ENCODE measurements at regions not wholly inside any gene's neighbourhood (a gene's known extent, or its start where the extent isn't known, plus 50 kb on each side); places are given as distances from the start of the nearest gene placed in this dataset.

- Histone ChIP-seq H2BK120ac (ENCODE audit: low read depth, low read length) (no peak overlapping the region), H3K9me3 (ENCODE audit: control insufficient read depth, low read length) (no peaks in the 10 kb centered on the region), H3K27ac (ENCODE audit: low read length, poor library complexity, severe bottlenecking) (no peak overlapping the region), H3K4ac (ENCODE audit: low read depth in 1 of 2, low read length in 2 of 2) (no peak overlapping the region), H3K18ac (ENCODE audit: low read depth in 1 of 2, low read length in 2 of 2) (no peak overlapping the region), H2BK15ac (ENCODE audit: low read depth, poor library complexity, severe bottlenecking) (no peak overlapping the region), H3K14ac (ENCODE audit: low read length in 2 of 2) (no peak overlapping the region), H3K27me3 (ENCODE audit: control insufficient read depth in 1 of 2, insufficient read depth in 1 of 2, low read length in 2 of 2) (no peaks in the 10 kb centered on the region), H2AFZ (ENCODE audit: low read depth, low read length) (no peak overlapping the region), H3K4me2 (ENCODE audit: low read length, poor library complexity, severe bottlenecking) (no peak overlapping the region), H4K8ac (ENCODE audit: low read length) (no peak overlapping the region), H4K91ac (ENCODE audit: low read length) (no peak overlapping the region), H3K36me3 (ENCODE audit: control insufficient read depth in 1 of 2, insufficient read depth in 2 of 2, low read depth in 1 of 2, low read length in 2 of 2) (no peaks in the 10 kb centered on the region), H2BK12ac (ENCODE audit: low read length in 2 of 2) (no peak overlapping the region), H3K4me1 (ENCODE audit: control insufficient read depth, insufficient read depth, low read depth, low read length) (no peaks in the 10 kb centered on the region), H3K4me3 (ENCODE audit: insufficient read depth in 1 of 2, low read depth in 1 of 2, low read length in 2 of 2) (no peak overlapping the region), H3K79me1 (replicated peaks; ENCODE audit: low read length, poor library complexity, severe bottlenecking) (no peaks in the 10 kb centered on the region), H3K23ac (ENCODE audit: low read length in 2 of 2) (no peak overlapping the region), H2AK5ac (ENCODE audit: low read length, severe bottlenecking) (no peak overlapping the region), H2BK5ac (ENCODE audit: low read depth, low read length, poor library complexity, severe bottlenecking) (no peak overlapping the region), H3K9ac (ENCODE audit: low read length) (no peak overlapping the region)
- WGBS = no CpG with 5 or more reads among the region's 1 CpG
- no peak for DNase-seq
Observed at GRCh38 chr10:65742906-65743305, 1182.9 kb upstream of the LRRTM3 start.

- Histone ChIP-seq H3K23ac (ENCODE audit: low read length in 2 of 2) (no peak overlapping the region), H2AK5ac (ENCODE audit: low read length, severe bottlenecking) (no peak overlapping the region), H4K91ac (ENCODE audit: low read length) (no peak overlapping the region), H2BK5ac (ENCODE audit: low read depth, low read length, poor library complexity, severe bottlenecking) (no peak overlapping the region), H3K18ac (ENCODE audit: low read depth in 1 of 2, low read length in 2 of 2) (no peak overlapping the region), H2BK120ac (ENCODE audit: low read depth, low read length) (no peak overlapping the region), H4K8ac (ENCODE audit: low read length) (no peak overlapping the region), H2BK12ac (ENCODE audit: low read length in 2 of 2) (no peak overlapping the region), H3K79me1 (replicated peaks; ENCODE audit: low read length, poor library complexity, severe bottlenecking) (no peaks in the 10 kb centered on the region), H3K36me3 (ENCODE audit: control insufficient read depth in 1 of 2, insufficient read depth in 2 of 2, low read depth in 1 of 2, low read length in 2 of 2) (no peaks in the 10 kb centered on the region), H3K4me2 (ENCODE audit: low read length, poor library complexity, severe bottlenecking) (no peak overlapping the region), H3K27ac (ENCODE audit: low read length, poor library complexity, severe bottlenecking) (no peak overlapping the region), H3K4me1 (ENCODE audit: control insufficient read depth, insufficient read depth, low read depth, low read length) (no peaks in the 10 kb centered on the region), H3K4ac (ENCODE audit: low read depth in 1 of 2, low read length in 2 of 2) (no peak overlapping the region), H3K9me3 (ENCODE audit: control insufficient read depth, low read length) (no peaks in the 10 kb centered on the region), H2BK15ac (ENCODE audit: low read depth, poor library complexity, severe bottlenecking) (no peak overlapping the region), H2AFZ (ENCODE audit: low read depth, low read length) (no peak overlapping the region), H3K4me3 (ENCODE audit: insufficient read depth in 1 of 2, low read depth in 1 of 2, low read length in 2 of 2) (no peak overlapping the region), H3K27me3 (ENCODE audit: control insufficient read depth in 1 of 2, insufficient read depth in 1 of 2, low read length in 2 of 2) (no peaks in the 10 kb centered on the region), H3K9ac (ENCODE audit: low read length) (no peak overlapping the region), H3K14ac (ENCODE audit: low read length in 2 of 2) (no peak overlapping the region)
- no peak for DNase-seq
Observed at GRCh38 chr10:65751218-65751617, 1174.6 kb upstream of the LRRTM3 start.

GRCh38 chr10:65751896-65752295, 1173.9 kb upstream of the LRRTM3 start:
- no peak overlapping the region for H4K8ac ChIP-seq (ENCODE audit: low read length)
- no peaks in the 10 kb centered on the region for H3K36me3 ChIP-seq (ENCODE audit: control insufficient read depth in 1 of 2, insufficient read depth in 2 of 2, low read depth in 1 of 2, low read length in 2 of 2)
- H3K27ac ChIP-seq (ENCODE audit: low read length, poor library complexity, severe bottlenecking) = no peak overlapping the region
- H3K4me1 ChIP-seq (ENCODE audit: control insufficient read depth, insufficient read depth, low read depth, low read length) = no peaks in the 10 kb centered on the region
- H3K79me1 ChIP-seq (replicated peaks; ENCODE audit: low read length, poor library complexity, severe bottlenecking) = no peaks in the 10 kb centered on the region
- H2AK5ac ChIP-seq (ENCODE audit: low read length, severe bottlenecking) = no peak overlapping the region
- no peak overlapping the region for H3K18ac ChIP-seq (ENCODE audit: low read depth in 1 of 2, low read length in 2 of 2)
- H3K4ac ChIP-seq (ENCODE audit: low read depth in 1 of 2, low read length in 2 of 2) = no peak overlapping the region
- no peak overlapping the region for H4K91ac ChIP-seq (ENCODE audit: low read length)
- H3K4me2 ChIP-seq (ENCODE audit: low read length, poor library complexity, severe bottlenecking) = no peak overlapping the region
- H3K4me3 ChIP-seq (ENCODE audit: insufficient read depth in 1 of 2, low read depth in 1 of 2, low read length in 2 of 2) = no peak overlapping the region
- H2BK5ac ChIP-seq (ENCODE audit: low read depth, low read length, poor library complexity, severe bottlenecking) = no peak overlapping the region
- H3K9ac ChIP-seq (ENCODE audit: low read length) = no peak overlapping the region
- H2BK12ac ChIP-seq (ENCODE audit: low read length in 2 of 2) = no peak overlapping the region
- WGBS = no CpG with 5 or more reads among the region's 1 CpG
- H3K23ac ChIP-seq (ENCODE audit: low read length in 2 of 2) = no peak overlapping the region
- no peak overlapping the region for H3K14ac ChIP-seq (ENCODE audit: low read length in 2 of 2)
- H2BK15ac ChIP-seq (ENCODE audit: low read depth, poor library complexity, severe bottlenecking) = no peak overlapping the region
- H2AFZ ChIP-seq (ENCODE audit: low read depth, low read length) = no peak overlapping the region
- no peak for DNase-seq
- H2BK120ac ChIP-seq (ENCODE audit: low read depth, low read length) = no peak overlapping the region
- no peaks in the 10 kb centered on the region for H3K27me3 ChIP-seq (ENCODE audit: control insufficient read depth in 1 of 2, insufficient read depth in 1 of 2, low read length in 2 of 2)
- H3K9me3 ChIP-seq (ENCODE audit: control insufficient read depth, low read length) = no peaks in the 10 kb centered on the region

- Histone ChIP-seq H2AK5ac (ENCODE audit: low read length, severe bottlenecking) (no peak overlapping the region), H3K23ac (ENCODE audit: low read length in 2 of 2) (no peak overlapping the region), H3K36me3 (ENCODE audit: control insufficient read depth in 1 of 2, insufficient read depth in 2 of 2, low read depth in 1 of 2, low read length in 2 of 2) (no peaks in the 10 kb centered on the region), H2BK5ac (ENCODE audit: low read depth, low read length, poor library complexity, severe bottlenecking) (no peak overlapping the region), H3K4me2 (ENCODE audit: low read length, poor library complexity, severe bottlenecking) (no peak overlapping the region), H3K4ac (ENCODE audit: low read depth in 1 of 2, low read length in 2 of 2) (no peak overlapping the region), H3K9me3 (ENCODE audit: control insufficient read depth, low read length) (no peaks in the 10 kb centered on the region), H3K27ac (ENCODE audit: low read length, poor library complexity, severe bottlenecking) (no peak overlapping the region), H3K4me1 (ENCODE audit: control insufficient read depth, insufficient read depth, low read depth, low read length) (no peaks in the 10 kb centered on the region), H2BK120ac (ENCODE audit: low read depth, low read length) (no peak overlapping the region), H4K91ac (ENCODE audit: low read length) (no peak overlapping the region), H2BK15ac (ENCODE audit: low read depth, poor library complexity, severe bottlenecking) (no peak overlapping the region), H3K27me3 (ENCODE audit: control insufficient read depth in 1 of 2, insufficient read depth in 1 of 2, low read length in 2 of 2) (no peaks in the 10 kb centered on the region), H3K4me3 (ENCODE audit: insufficient read depth in 1 of 2, low read depth in 1 of 2, low read length in 2 of 2) (no peak overlapping the region), H4K8ac (ENCODE audit: low read length) (no peak overlapping the region), H3K9ac (ENCODE audit: low read length) (no peak overlapping the region), H2BK12ac (ENCODE audit: low read length in 2 of 2) (no peak overlapping the region), H3K14ac (ENCODE audit: low read length in 2 of 2) (no peak overlapping the region), H3K18ac (ENCODE audit: low read depth in 1 of 2, low read length in 2 of 2) (no peak overlapping the region), H2AFZ (ENCODE audit: low read depth, low read length) (no peak overlapping the region), H3K79me1 (replicated peaks; ENCODE audit: low read length, poor library complexity, severe bottlenecking) (no peaks in the 10 kb centered on the region)
- DNase-seq = no peak
- WGBS = 91% methylated on average over 1 of the region's 1 CpG
Observed at GRCh38 chr10:65753532-65753931, 1172.3 kb upstream of the LRRTM3 start.

Measured in mesenchymal stem cell (in vitro differentiated cells and primary cell).